ENCODE measurements at regions not wholly inside any gene's neighbourhood (a gene's known extent, or its start where the extent isn't known, plus 50 kb on each side); places are given as distances from the start of the nearest gene placed in this dataset.

- no peak for TF ChIP-seq EZH2 (IDR thresholded peaks at IDR 0.05; ENCODE audit: borderline replicate concordance, low read length)
- TF ChIP-seq, protein P1, sequence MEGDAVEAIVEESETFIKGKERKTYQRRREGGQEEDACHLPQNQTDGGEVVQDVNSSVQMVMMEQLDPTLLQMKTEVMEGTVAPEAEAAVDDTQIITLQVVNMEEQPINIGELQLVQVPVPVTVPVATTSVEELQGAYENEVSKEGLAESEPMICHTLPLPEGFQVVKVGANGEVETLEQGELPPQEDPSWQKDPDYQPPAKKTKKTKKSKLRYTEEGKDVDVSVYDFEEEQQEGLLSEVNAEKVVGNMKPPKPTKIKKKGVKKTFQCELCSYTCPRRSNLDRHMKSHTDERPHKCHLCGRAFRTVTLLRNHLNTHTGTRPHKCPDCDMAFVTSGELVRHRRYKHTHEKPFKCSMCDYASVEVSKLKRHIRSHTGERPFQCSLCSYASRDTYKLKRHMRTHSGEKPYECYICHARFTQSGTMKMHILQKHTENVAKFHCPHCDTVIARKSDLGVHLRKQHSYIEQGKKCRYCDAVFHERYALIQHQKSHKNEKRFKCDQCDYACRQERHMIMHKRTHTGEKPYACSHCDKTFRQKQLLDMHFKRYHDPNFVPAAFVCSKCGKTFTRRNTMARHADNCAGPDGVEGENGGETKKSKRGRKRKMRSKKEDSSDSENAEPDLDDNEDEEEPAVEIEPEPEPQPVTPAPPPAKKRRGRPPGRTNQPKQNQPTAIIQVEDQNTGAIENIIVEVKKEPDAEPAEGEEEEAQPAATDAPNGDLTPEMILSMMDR (IDR thresholded peaks at IDR 0.05; ENCODE audit: low read length) = no peak
Measured at GRCh38 chr16:35440875-35441274, 1981.5 kb downstream of the TP53TG3F start.

Data from OCI-LY1 (cell line).